Gastroesophageal sphincter (tissue), 4 donors: ENCODE measurements at regions not wholly inside any gene's neighbourhood (a gene's known extent, or its start where the extent isn't known, plus 50 kb on each side); places are given as distances from the start of the nearest gene placed in this dataset.

Experiments
- ATAC-seq: fragments of 150-250 bp; one replicate; pipeline ENCODE4 v1.9.1; 2016; ENCODE audit warnings: mild to moderate bottlenecking, moderate library complexity
- H3K27ac ChIP-seq, 4 donors: fragments of 200-600 bp; sonication (generic) in 3 of 4; 1 replicate in 3 of 4; 2 replicates in 1 of 4; pipeline ENCODE4 v1.5.1; 2016 to 2019
- H3K27me3 ChIP-seq: fragments of 200-600 bp; sonication (generic); one replicate; pipeline ENCODE4 v1.5.1; 2019
- H3K36me3 ChIP-seq, 2 donors: fragments of 200-600 bp; sonication (generic); one replicate each; pipeline ENCODE4 v1.5.1; 2019; ENCODE audit warnings: control low read depth in 1 of 2
- H3K4me1 ChIP-seq, 3 donors: fragments of 200-600 bp; sonication (generic); 1 replicate in 2 of 3; 2 replicates in 1 of 3; pipeline ENCODE4 v1.5.1; 2016 to 2019; ENCODE audit warnings: control low read depth in 2 of 3
- H3K4me3 ChIP-seq, 2 donors: fragments of 200-600 bp; sonication (generic); one replicate each; pipeline ENCODE4 v1.5.1; 2019; ENCODE audit warnings: mild to moderate bottlenecking in 1 of 2, moderate library complexity in 1 of 2
- H3K9me3 ChIP-seq, 3 donors: fragments of 200-600 bp; sonication (generic); one replicate each; pipeline ENCODE4 v1.5.1; 2017 to 2019; ENCODE audit warnings: control low read depth in 2 of 3
- EP300 ChIP-seq: sonication (generic); formaldehyde crosslinking; IDR thresholded peaks from one replicate; pipeline ENCODE4 v1.6.1; 2017; ENCODE audit warnings: antibody characterized with exemption, mild to moderate bottlenecking
- POLR2A ChIP-seq, 2 donors: fragments of 450-650 bp; IDR thresholded peaks; one replicate each; pipeline ENCODE4 v1.6.1; 2017; ENCODE audit warnings: antibody characterized with exemption in 2 of 2, mild to moderate bottlenecking in 2 of 2, moderate library complexity in 1 of 2
- POLR2AphosphoS5 ChIP-seq: sonication (generic); formaldehyde crosslinking; IDR thresholded peaks from one replicate; pipeline ENCODE4 v1.6.1; 2017; ENCODE audit warnings: antibody characterized with exemption
- WGBS, 2 donors: methylation state at CpG; one replicate each; pipeline ENCODE4 v1.1.5; 2018; ENCODE audit warnings: low coverage in 1 of 2; 5-methylcytosine and 5-hydroxymethylcytosine counted together
- TF ChIP-seq, protein P1 (sequence below), 4 experiments: fragments of 200-600 bp in 2 of 4; fragments of 450-650 bp in 2 of 4; sonication (generic) in 1 of 4; IDR thresholded peaks; one replicate each; pipeline ENCODE4 v1.5.1; 2017 to 2019; ENCODE audit warnings: antibody characterized with exemption in 4 of 4, mild to moderate bottlenecking in 2 of 4, moderate library complexity in 2 of 4

DNA sequence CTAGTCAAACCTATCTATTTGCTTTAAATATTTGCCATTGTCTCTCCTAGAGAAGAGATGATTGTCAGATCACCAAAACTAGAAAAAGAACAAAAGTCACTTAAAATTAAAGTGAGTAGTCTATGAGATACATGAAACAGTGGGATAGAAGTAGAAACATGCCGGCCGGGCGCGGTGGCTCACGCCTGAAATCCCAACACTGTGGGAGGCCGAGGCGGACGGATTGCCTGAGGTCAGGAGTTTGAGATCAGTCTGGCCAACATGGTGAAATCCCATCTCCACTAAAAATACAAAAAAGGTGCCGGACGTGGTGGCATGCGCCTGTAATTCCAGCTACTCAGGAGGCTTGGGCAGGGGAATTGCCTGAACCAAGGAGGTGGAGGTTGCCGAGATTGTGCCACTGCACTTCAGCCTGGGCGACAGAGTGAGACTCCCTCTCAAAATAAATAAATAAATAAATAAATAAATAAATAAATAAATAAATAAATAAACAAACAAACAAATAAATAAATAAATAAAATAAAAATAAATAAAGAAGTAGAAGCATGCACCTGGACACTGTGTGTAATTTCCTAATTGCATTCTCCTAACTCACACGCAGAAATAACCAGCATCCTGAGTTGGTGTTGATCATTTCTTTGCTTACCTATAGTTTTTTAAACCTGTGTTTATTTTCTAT, 299.5 kb downstream of the PDHA2 start:
- no peak overlapping the region for H3K4me3 ChIP-seq
- no peak overlapping the region for H3K27ac ChIP-seq
- TF ChIP-seq, protein P1, sequence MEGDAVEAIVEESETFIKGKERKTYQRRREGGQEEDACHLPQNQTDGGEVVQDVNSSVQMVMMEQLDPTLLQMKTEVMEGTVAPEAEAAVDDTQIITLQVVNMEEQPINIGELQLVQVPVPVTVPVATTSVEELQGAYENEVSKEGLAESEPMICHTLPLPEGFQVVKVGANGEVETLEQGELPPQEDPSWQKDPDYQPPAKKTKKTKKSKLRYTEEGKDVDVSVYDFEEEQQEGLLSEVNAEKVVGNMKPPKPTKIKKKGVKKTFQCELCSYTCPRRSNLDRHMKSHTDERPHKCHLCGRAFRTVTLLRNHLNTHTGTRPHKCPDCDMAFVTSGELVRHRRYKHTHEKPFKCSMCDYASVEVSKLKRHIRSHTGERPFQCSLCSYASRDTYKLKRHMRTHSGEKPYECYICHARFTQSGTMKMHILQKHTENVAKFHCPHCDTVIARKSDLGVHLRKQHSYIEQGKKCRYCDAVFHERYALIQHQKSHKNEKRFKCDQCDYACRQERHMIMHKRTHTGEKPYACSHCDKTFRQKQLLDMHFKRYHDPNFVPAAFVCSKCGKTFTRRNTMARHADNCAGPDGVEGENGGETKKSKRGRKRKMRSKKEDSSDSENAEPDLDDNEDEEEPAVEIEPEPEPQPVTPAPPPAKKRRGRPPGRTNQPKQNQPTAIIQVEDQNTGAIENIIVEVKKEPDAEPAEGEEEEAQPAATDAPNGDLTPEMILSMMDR (IDR thresholded peaks at IDR 0.05): no peak
- TF ChIP-seq POLR2AphosphoS5 (no peak), POLR2A (IDR thresholded peaks at IDR 0.05) (no peak), EP300 (no peak)
- no peak for ATAC-seq
- H3K27me3 ChIP-seq: no peaks in the 10 kb centered on the region
- H3K9me3 ChIP-seq: no peaks in the 10 kb centered on the region
- H3K4me1 ChIP-seq: no peaks in the 10 kb centered on the region
- 92 to 96% methylated on average over 7 to 10 of the region's 14 CpGs for WGBS, 2 donors
- H3K36me3 ChIP-seq: no peaks in the 10 kb centered on the region

DNA sequence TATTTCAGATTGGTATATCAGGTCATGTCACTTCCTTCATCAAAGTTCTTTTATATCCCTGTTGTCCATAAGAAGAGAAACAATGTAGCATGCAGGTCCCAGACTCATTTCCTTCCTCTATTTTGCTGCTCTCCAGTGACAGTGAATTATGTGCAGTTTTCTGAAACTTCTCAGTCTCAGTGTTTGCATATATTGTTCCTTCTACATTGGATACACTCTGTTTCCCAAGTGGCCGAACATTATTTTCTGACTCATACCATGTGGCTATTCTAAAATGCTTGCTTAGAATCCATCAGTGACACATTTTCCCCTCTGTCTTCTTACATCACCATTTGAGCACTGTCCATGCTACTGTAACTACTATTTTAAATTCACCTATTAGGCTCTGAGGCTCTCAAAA, 305.7 kb downstream of the PDHA2 start:
- no peaks in the 10 kb centered on the region for H3K36me3 ChIP-seq
- no peaks in the 10 kb centered on the region for H3K27me3 ChIP-seq
- TF ChIP-seq, protein P1 (IDR thresholded peaks at IDR 0.05): no peak
- TF ChIP-seq POLR2A (IDR thresholded peaks at IDR 0.05): no peak
- TF ChIP-seq EP300: no peak
- TF ChIP-seq POLR2AphosphoS5: no peak
- H3K4me3 ChIP-seq: no peak overlapping the region
- H3K9me3 ChIP-seq: no peaks in the 10 kb centered on the region
- no peak overlapping the region for H3K27ac ChIP-seq
- WGBS, 2 donors: 44 to 45% methylated on average over 1 of the region's 1 CpG
- no peaks in the 10 kb centered on the region for H3K4me1 ChIP-seq
- no peak for ATAC-seq

DNA sequence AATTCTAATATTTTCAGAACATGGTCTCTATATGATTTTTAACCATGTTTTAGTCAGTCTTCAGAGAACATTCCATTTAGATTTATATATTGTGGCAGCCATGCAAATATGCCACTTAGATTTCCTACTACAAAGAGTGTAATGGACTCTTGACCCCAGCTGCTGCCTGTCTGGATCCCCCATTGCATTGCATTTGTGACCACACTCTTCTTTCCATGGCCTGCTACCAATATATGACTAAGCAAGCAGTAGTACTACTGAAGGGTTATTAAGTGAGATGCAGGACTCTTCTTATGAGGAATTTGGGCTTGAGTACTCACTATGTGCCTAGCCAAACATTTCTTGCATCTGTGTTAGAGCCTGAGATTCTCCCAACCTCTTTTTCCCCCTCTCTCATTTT, 306.8 kb downstream of the PDHA2 start:
- Histone ChIP-seq H3K27me3 (no peaks in the 10 kb centered on the region), H3K4me1 (no peaks in the 10 kb centered on the region), H3K4me3 (no peak overlapping the region), H3K36me3 (no peaks in the 10 kb centered on the region), H3K27ac (no peak overlapping the region), H3K9me3 (no peaks in the 10 kb centered on the region)
- TF ChIP-seq POLR2AphosphoS5 (no peak), POLR2A (IDR thresholded peaks at IDR 0.05) (no peak), EP300 (no peak)
- TF ChIP-seq, protein P1 (IDR thresholded peaks at IDR 0.05): no peak
- no peak for ATAC-seq

DNA sequence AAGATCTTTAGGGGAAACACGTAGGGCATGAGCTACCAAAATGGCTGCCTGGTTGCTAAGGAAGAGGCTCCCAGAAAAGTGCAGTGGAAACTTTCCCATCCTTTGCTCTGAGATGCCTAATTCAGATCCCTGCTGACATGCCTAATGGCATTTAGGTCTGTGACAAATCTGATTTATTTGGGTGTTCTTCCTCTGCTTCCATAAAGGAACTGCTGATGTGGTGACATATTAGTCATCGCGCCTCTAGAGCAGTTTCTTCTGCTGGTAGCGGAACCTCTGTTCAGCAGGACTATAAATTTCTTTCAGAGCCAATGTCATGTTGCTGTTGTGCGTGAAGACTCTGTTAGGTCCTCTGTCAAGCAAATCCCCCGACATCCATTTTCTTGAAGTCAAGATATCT, 310.0 kb downstream of the PDHA2 start:
- no peaks in the 10 kb centered on the region for H3K9me3 ChIP-seq
- TF ChIP-seq POLR2A (IDR thresholded peaks at IDR 0.05) (no peak), EP300 (no peak)
- TF ChIP-seq, protein P1 (IDR thresholded peaks at IDR 0.05): no peak
- H3K27ac ChIP-seq: no peak overlapping the region
- no peaks in the 10 kb centered on the region for H3K4me1 ChIP-seq
- H3K4me3 ChIP-seq: no peak overlapping the region
- H3K27me3 ChIP-seq: no peaks in the 10 kb centered on the region
- ATAC-seq: no peak
- no peaks in the 10 kb centered on the region for H3K36me3 ChIP-seq
- WGBS, 2 donors: 78 to 81% methylated on average over 5 to 6 of the region's 6 CpGs

DNA sequence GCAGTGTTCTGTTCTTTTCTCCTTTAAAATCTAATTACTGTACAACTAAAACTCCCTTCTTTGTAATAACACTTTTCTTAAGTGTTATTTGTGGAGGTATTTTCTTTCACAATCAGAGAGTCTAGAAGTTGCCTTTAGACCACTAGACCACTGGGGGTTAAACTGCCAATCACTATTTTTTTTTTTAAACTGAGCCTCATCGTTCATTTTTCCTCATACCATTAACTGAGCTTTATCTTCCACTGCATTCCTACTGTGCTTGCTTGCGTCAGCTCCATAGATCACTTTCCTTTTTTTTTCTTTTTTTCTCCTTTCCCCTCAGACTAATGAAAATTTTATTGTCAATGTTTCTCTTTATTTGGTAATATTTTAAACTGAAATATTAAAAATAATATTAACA, 310.6 kb downstream of the PDHA2 start:
- ATAC-seq: no peak
- Histone ChIP-seq H3K4me1 (no peaks in the 10 kb centered on the region), H3K36me3 (no peaks in the 10 kb centered on the region), H3K27me3 (no peaks in the 10 kb centered on the region), H3K27ac (no peak overlapping the region), H3K4me3 (no peak overlapping the region), H3K9me3 (no peaks in the 10 kb centered on the region)
- TF ChIP-seq POLR2AphosphoS5 (no peak), EP300 (no peak), POLR2A (IDR thresholded peaks at IDR 0.05) (no peak)
- TF ChIP-seq, protein P1 (IDR thresholded peaks at IDR 0.05): no peak
- WGBS, 2 donors: 28 to 50% methylated on average over 2 of the region's 2 CpGs
